Posterior vena cava (tissue), 2 donors: ENCODE measurements at regions not wholly inside any gene's neighbourhood (a gene's known extent, or its start where the extent isn't known, plus 50 kb on each side); places are given as distances from the start of the nearest gene placed in this dataset.
"Not testable (repeated sequence)": the region's sequence is repeated elsewhere in the genome, so short reads cannot be mapped to it uniquely, and the experiment has no call there.

Experiments used
- DNase-seq: peaks from one replicate; pipeline ENCODE4 v3.0.0-alpha.2; 2020; ENCODE audit warnings: low spot score
- intact Hi-C, 2 donors: fragments of 100-400 bp; cut with DNase I; formaldehyde crosslinking; loops; one replicate each; pipeline versions ENCODE4 v1.14.1 to v1.14.2; 2022 to 2023
- donor health status: DM: yes; HTN: yes; CAD: no.
- donor health status: DM: yes; HTN: yes; CAD: no.

- DNase-seq = no peak
- intact Hi-C loops = no loop called here
These were observed 79.6 kb upstream of the RBPJ start for GRCh38 chr4:26241179-26241578.

- intact Hi-C loops = no loop called here
- DNase-seq = no peak
These were observed 78.4 kb upstream of the RBPJ start for GRCh38 chr4:26242451-26242850.

- intact Hi-C loops, DNase-seq: not testable (repeated sequence)
These were observed 76.7 kb upstream of the RBPJ start for GRCh38 chr4:26244138-26244537.

GRCh38 chr4:26248647-26249046, 72.2 kb upstream of the RBPJ start:
- DNase-seq = no peak
- intact Hi-C loops = no loop called here

GRCh38 chr4:26252349-26253025, 68.3 kb upstream of the RBPJ start:
- DNase-seq = no peak
- intact Hi-C loops = no loop called here

GRCh38 chr4:26253968-26254367, 66.8 kb upstream of the RBPJ start:
- intact Hi-C loops = no loop called here
- DNase-seq = no peak

GRCh38 chr4:26255989-26256388, 64.8 kb upstream of the RBPJ start:
- no peak for DNase-seq
- intact Hi-C loops = no loop called here

- intact Hi-C loops, DNase-seq: not testable (repeated sequence)
These were observed 63.4 kb upstream of the RBPJ start for GRCh38 chr4:26257444-26257843.

- DNase-seq = no peak
- intact Hi-C loops = no loop called here
These were observed 63.0 kb upstream of the RBPJ start for GRCh38 chr4:26257850-26258249.

- intact Hi-C loops = no loop called here
- DNase-seq = no peak
These were observed 60.2 kb upstream of the RBPJ start for GRCh38 chr4:26260571-26260970.

- intact Hi-C loops = no loop called here
- no peak for DNase-seq
These were observed 59.4 kb upstream of the RBPJ start for GRCh38 chr4:26261405-26261804.

GRCh38 chr4:26263165-26263564, 57.6 kb upstream of the RBPJ start:
- intact Hi-C loops = no loop called here
- DNase-seq = no peak

GRCh38 chr4:26264109-26264508, 56.7 kb upstream of the RBPJ start:
- DNase-seq = no peak
- intact Hi-C loops = no loop called here

GRCh38 chr4:26267087-26267486, 53.7 kb upstream of the RBPJ start:
- intact Hi-C loops = no loop called here
- DNase-seq = peak; percentile 87

- intact Hi-C loops = no loop called here
- no peak for DNase-seq
These were observed 52.6 kb upstream of the RBPJ start for GRCh38 chr4:26268246-26268645.

- intact Hi-C loops = no loop called here
- no peak for DNase-seq
These were observed 51.8 kb upstream of the RBPJ start for GRCh38 chr4:26269038-26269437.
